HL-60 (cell line): ENCODE measurements at regions not wholly inside any gene's neighbourhood (a gene's known extent, or its start where the extent isn't known, plus 50 kb on each side); places are given as distances from the start of the nearest gene placed in this dataset.

Source experiments
- DNase-seq, 2 experiments: peaks; one replicate each; pipeline ENCODE4 v3.0.0-alpha.2; 2010 to 2020; ENCODE audit warnings: low read depth in 1 of 2, low spot score in 1 of 2
- H3K27ac ChIP-seq: fragments of 250-450 bp; sonication (Bioruptor Pico); replicated peaks from 2 replicates; pipeline ENCODE4 v1.5.1; 2020; ENCODE audit warnings: mild to moderate bottlenecking, moderate library complexity
- H3K27me3 ChIP-seq: fragments of 250-450 bp; sonication (Bioruptor Pico); 2 replicates; pipeline ENCODE4 v1.5.1; 2021; ENCODE audit warnings: mild to moderate bottlenecking, moderate library complexity; ENCODE audit not compliant: insufficient read depth, poor library complexity, severe bottlenecking
- H3K4me3 ChIP-seq: replicated peaks from 2 replicates; pipeline ENCODE4 v1.5.1; 2011; ENCODE audit warnings: mild to moderate bottlenecking, control low read depth, low read length; ENCODE audit not compliant: insufficient read depth
- CTCF ChIP-seq: IDR thresholded peaks from one replicate; pipeline ENCODE4 v1.5.1; 2011; ENCODE audit warnings: low read length, control low read depth, inconsistent platforms; ENCODE audit not compliant: insufficient read depth
- GABPA ChIP-seq: IDR thresholded peaks from 2 replicates; pipeline ENCODE4 v1.6.1; 2012; ENCODE audit warnings: low read depth
- POLR2AphosphoS5 ChIP-seq: IDR thresholded peaks from 2 replicates; pipeline ENCODE4 v1.6.1; 2012; ENCODE audit warnings: low read depth
- SPI1 ChIP-seq: IDR thresholded peaks from 2 replicates; pipeline ENCODE4 v1.6.1; 2012; ENCODE audit warnings: low read depth, mild to moderate bottlenecking, borderline replicate concordance
- TF ChIP-seq, protein P1 (sequence below): IDR thresholded peaks from 2 replicates; pipeline ENCODE4 v1.6.1; 2012; ENCODE audit warnings: low read depth; ENCODE audit not compliant: insufficient replicate concordance

- DNase-seq = no peak
- TF ChIP-seq SPI1 (no peak), POLR2AphosphoS5 (no peak), CTCF (no peak), GABPA (no peak)
- TF ChIP-seq, protein P1, sequence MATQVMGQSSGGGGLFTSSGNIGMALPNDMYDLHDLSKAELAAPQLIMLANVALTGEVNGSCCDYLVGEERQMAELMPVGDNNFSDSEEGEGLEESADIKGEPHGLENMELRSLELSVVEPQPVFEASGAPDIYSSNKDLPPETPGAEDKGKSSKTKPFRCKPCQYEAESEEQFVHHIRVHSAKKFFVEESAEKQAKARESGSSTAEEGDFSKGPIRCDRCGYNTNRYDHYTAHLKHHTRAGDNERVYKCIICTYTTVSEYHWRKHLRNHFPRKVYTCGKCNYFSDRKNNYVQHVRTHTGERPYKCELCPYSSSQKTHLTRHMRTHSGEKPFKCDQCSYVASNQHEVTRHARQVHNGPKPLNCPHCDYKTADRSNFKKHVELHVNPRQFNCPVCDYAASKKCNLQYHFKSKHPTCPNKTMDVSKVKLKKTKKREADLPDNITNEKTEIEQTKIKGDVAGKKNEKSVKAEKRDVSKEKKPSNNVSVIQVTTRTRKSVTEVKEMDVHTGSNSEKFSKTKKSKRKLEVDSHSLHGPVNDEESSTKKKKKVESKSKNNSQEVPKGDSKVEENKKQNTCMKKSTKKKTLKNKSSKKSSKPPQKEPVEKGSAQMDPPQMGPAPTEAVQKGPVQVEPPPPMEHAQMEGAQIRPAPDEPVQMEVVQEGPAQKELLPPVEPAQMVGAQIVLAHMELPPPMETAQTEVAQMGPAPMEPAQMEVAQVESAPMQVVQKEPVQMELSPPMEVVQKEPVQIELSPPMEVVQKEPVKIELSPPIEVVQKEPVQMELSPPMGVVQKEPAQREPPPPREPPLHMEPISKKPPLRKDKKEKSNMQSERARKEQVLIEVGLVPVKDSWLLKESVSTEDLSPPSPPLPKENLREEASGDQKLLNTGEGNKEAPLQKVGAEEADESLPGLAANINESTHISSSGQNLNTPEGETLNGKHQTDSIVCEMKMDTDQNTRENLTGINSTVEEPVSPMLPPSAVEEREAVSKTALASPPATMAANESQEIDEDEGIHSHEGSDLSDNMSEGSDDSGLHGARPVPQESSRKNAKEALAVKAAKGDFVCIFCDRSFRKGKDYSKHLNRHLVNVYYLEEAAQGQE = no peak
- no peak overlapping the region for H3K4me3 ChIP-seq
- no peak overlapping the region for H3K27ac ChIP-seq
- no peaks in the 10 kb centered on the region for H3K27me3 ChIP-seq
These were observed 114.5 kb downstream of the CDC14C start for GRCh38 chr7:49038821-49039358.

- no peak overlapping the region for H3K4me3 ChIP-seq
- H3K27me3 ChIP-seq = no peaks in the 10 kb centered on the region
- no peak overlapping the region for H3K27ac ChIP-seq
- TF ChIP-seq SPI1 (no peak), CTCF (no peak), POLR2AphosphoS5 (no peak), GABPA (no peak)
- TF ChIP-seq, protein P1 = no peak
- no peak for DNase-seq
These were observed 136.4 kb downstream of the CDC14C start for GRCh38 chr7:49060743-49061142.

GRCh38 chr7:49074538-49074937 lies 150.2 kb downstream of the CDC14C start:
- Histone ChIP-seq H3K27me3 (no peaks in the 10 kb centered on the region), H3K27ac (no peak overlapping the region), H3K4me3 (no peak overlapping the region)
- no peak for DNase-seq
- TF ChIP-seq CTCF (no peak), GABPA (no peak), POLR2AphosphoS5 (no peak), SPI1 (no peak)
- TF ChIP-seq, protein P1 = no peak
